Iris pigment epithelial cell (primary cell): ENCODE measurements at regions not wholly inside any gene's neighbourhood (a gene's known extent, or its start where the extent isn't known, plus 50 kb on each side); places are given as distances from the start of the nearest gene placed in this dataset.
"Not testable (repeated sequence)": the region's sequence is repeated elsewhere in the genome, so short reads cannot be mapped to it uniquely, and the experiment has no call there.

Experiments
- DNase-seq: peaks from one replicate; pipeline ENCODE4 v3.0.0-alpha.2; 2011; ENCODE audit warnings: low read depth

DNA sequence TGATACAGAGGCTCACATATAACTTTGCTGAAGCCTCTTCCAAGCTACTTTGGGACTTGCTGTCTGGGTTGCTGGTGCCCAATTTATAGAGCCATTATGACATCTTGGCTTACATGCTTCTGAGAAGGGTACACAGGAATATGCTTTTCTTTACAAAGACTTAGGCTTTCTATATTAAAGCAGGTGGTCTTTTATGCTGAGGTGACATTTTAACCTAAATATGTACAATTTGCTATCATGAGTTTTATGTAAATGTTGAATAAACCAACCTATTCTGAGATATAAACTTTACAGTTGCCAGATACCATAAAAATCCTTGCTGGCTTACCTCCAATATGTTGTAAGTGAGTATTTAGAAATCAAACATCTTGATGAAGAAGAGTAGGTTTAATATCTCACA, 509.2 kb upstream of the CHD1 start:
- DNase-seq = no peak

DNA sequence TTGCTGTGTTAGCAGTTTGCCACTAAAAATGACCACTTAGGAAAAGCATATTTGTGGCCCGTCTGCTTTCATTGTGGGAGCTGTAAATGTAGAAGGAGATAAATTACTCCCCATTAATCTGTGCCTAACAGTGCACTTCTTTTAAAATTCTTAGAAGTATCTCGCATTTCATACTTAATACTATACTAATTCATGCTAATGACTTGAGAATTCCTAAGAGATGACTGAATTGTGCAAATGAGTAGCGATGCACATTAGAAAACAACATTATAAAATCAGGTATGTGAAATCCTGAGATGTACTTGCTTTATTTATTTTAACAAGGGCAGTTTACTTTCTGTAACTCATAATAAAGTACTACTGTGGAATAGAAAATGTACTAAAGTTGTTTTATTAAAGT, 494.6 kb upstream of the CHD1 start:
- not testable (repeated sequence) for DNase-seq

DNA sequence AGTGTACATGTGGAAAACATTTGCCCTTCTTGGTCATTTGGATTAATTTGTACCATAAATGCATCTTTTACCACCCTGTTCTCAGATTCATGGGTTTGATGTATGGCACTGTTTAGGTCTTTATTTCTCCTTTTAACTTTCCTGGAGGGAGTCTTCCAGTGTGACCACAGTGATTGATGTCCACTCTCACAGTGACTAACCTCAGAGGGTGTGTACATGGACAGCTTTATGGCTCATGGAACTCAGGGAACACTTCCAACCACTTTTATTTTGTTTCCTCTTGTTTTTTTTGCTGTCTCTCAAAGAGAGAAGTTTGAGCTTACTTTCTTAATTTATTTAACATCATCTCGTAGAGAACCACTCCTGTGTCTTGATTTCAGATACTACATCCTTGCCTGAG, 489.8 kb upstream of the CHD1 start:
- not testable (repeated sequence) for DNase-seq

DNA sequence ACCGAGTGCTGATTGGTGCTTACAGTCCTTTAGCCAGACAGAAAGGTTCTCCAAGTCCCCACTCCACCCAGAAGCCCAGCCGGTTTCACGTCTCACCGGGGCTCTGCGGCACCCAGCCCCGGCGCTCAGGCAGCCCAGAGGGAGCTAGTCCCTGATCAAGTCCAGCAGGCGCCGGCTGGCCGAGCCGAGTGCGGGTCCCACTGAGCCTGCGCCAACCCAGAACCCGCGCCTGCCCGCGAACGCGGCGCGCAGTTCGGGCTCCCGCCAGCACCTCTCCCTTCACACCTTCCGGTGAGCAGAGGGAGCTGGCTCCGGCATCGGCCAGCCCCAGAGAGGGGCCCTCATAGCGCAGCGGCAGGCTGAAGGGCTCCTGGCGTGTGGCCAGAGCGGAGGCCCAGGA, 481.6 kb upstream of the CHD1 start:
- not testable (repeated sequence) for DNase-seq

DNA sequence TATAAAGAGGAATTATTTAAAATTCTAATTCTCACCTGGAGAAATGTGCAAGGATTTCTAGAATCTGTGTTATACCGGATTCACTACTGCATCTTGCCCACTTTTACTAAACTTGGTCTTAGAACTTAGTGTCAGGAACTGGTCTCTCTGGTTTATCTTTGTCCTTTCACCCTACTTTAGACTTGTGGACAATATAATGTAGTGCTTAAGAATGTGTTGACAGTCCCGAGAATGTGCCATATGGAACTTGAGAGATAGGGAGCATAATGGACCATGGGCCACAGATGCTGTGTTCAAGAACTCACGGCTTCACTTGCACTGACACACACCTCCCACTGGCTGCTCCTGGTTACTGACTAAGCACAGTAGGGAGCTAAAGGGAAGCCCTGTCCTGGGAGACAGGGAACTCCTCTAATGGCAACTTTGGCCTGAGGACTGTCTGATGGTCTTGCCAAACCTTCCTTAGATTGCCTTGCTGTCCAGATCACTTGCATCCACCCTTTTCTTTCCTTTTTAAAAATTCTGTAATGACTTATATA, 476.0 kb upstream of the CHD1 start:
- not testable (repeated sequence) for DNase-seq

DNA sequence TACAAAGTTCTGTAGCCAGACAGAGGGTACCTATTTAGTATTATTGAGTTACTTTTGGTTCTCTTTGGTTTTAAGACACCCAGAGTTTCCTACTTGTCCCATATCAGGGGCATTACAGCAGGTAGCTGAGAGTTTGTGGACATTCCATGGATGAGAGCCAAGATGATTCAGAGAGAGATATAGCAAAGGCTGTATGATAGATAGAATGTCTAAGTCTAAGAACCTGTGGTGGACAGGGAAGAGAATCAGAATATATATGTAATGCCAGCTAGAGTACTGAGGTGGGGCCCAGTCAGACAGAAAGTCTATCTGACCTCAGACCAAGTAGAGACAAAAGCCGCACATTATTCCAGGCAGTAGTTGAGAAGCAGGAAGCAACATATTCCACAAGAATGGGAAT, 471.8 kb upstream of the CHD1 start:
- peak; percentile 2 for DNase-seq

DNA sequence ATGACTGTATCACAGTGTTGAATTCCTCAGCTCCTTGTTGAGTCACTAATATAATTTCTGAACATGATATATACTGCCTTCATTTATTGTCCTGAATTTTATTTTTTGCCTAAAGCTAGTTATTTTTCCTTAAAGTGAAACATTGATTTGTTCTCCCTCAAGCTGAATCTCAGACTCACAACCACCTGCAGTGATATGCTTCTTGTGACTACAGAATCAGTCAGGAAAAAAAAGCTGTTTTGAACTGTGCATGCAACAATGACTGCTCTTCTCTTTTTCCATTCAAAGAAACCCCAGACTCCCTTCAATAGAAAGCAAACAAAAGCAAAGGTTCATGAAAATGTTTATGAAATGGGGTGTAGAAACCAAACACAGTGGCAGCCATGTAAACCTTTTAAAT, 470.2 kb upstream of the CHD1 start:
- no peak for DNase-seq

DNA sequence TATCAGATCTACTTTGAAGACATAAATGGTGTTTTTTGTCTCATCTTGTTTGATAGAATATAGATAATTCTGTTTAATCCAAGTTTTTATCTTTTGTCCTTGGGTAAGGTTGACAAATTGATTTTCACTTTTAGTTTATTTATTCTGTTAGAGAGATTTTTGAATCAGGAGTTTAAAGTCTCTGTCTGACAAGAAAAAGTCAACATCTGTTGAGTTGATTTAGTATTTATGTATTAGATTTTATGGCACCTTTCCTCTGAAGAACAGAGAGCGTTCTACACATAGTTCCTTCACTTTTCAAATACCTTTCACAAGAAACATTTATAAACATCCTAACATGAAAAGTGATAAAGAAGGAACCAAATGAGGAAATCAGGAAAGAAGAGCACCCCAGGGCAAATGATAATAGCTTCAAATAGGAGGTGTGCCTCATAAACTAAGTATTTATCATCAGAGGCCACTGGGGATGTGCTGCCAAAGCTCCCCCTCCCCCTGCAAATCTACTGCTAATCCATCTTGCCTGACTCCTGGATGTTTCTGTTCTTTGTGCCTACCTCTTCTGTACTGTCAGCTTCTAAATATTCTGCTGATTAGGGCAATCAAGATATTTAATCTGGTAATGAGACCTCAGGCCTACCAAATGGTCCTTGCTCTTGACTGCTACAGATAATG, 457.7 kb upstream of the CHD1 start:
- DNase-seq = no peak

DNA sequence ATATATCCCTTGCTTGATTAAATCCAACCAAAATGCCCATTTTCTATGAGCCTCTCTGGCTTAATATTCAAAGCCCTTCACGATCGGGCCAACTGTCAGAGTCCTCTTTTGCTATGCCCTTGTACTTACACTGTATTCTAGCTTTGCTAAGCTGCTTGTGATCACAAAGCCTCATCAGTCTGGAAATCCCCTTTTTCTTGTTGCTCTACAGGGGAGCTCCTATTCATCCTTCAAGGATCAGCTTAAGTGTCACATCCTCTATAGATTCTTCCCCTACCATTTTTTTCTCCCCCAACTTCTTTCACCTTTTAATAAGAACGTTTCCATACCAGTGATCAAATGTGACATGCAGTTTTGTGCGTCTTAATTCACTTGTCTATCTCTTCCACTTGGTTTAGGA, 450.4 kb upstream of the CHD1 start:
- DNase-seq = no peak

DNA sequence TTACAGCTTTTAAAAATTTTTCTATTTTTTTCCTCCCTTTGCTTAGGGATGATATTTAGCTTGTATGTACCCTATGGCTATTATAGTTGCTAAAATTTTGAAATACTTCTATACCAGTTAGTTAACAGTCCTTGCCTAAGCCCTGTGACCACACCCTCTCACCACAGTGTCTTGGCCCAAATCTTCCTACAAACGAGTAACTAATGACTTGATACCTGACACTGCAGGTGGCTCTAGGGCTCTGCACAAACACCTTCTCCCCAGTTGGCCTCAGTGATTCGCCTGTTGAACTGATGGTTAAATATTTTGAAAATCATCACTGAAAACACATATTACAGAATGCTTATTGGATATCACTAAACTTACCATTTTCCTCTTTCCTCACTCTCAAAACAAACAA, 449.6 kb upstream of the CHD1 start:
- no peak for DNase-seq

DNA sequence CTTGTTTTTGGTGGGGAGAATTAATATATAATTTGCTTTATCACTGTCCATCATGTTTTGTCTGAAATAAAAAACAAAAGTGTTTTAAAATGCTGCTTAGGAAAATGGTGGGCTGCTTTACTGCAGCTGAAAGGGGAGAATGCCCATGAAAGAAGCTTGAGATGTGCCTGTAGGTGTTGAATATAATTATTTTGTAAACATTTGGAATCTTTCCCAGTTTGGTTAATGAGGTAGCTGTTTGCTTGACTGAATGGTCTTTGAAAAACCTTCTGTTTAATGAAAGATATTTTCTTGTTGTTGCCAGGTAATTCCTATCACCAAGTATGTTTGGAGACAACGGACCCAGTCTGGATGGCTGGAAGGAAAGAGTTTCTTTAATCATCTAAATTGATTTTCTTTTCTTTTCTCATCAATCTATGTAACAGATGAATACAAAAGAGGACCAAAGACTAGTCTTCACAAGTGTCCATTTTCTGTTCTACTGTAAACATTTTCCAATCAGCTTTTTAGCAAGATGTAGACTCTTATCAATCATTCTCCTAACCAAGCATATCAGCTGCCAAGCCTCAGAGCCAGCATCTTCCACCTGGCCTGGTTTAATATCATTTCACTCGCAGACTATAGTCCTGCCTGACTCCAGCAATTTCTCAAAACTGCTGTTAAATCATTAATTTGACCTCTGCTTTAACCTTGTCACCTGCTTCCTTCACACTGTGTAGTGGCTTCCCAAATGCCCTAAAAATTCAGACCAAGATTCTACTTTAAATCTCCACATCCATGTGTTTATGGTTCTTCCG, 441.2 kb upstream of the CHD1 start:
- no peak for DNase-seq

DNA sequence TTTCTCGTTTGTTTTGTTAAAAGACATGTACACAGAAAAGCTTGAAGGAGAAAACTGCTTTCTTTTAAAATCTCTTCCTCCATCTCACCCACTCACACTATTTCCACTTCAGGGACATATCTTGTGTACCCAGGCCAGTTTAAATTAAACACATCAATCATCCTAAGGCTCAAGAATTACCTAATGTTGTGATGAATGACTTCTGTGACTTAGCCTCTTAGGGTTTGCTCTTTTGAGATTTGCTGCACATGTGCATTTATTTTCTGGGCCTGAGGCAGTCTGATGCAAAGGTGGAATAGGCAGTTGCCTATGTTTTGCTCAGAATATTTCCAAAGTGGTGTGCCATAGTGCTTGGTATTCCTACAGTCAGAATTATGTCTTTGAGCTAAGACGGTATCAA, 439.9 kb upstream of the CHD1 start:
- no peak for DNase-seq

DNA sequence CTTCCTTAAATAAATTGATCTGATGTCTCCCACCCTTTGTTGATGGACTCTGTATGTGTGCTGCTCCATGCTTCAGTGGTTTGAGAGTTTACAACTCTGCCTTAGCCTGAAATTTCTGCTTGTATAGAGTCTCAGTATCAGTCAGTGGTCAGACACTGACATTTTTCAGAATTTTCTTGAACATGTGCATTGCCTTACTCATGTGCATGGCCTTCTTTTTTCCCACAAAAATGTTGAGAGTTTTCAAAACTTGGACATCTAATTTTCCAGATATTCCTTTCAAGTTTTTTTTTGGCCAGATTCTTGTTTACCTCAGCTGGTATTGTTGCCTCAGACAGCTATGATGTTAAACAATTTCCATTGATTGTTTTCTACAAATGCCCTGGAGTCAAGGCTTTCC, 427.1 kb upstream of the CHD1 start:
- peak; percentile 2 for DNase-seq

DNA sequence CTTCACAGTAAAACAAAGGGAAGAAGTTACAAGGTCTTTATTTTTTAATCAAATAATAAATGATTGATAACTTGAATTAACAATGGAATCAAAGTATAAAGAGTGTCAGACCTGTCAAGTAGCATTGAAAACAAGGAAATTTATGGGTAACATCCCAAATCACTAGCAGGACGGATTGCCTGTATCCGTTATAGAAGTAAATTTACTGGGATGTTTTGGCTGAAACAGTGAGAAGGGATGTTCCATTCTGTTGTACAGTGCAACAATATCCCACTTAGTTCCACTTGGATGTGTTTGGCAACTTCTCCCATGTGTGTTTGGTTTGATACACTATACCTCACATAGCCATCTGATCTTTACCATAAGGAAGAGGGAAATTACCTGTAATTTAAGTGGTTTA, 421.0 kb upstream of the CHD1 start:
- no peak for DNase-seq

DNA sequence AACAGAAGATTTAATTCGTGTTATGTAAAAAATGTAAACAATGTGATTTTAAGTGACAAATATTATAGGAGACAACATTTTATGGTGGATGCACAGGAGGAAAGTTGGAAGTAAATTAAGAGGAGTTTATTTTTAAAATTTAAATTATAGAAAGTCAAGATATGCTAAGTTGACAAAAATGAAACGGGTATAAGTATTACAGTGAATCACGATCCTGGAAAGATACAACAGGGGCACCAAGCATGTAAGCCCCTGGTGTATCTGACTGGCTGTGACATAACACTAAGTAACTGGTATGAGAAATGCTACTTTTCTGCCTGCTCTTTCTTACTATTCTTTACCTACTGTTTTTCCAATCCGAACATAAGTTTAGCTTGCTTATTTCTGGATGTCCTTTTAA, 419.8 kb upstream of the CHD1 start:
- no peak for DNase-seq

DNA sequence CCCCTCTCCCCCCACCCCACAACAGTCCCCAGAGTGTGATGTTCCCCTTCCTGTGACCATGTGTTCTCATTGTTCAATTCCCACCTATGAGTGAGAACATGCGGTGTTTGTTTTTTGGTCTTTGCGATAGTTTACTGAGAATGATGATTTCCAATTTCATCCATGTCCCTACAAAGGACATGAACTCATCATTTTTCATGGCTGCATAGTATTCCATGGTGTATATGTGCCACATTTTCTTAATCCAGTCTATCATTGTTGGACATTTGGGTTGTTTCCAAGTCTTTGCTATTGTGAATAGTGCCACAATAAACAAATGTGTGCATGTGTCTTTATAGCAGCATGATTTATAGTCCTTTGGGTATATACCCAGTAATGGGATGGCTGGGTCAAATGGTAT, 411.0 kb upstream of the CHD1 start:
- not testable (repeated sequence) for DNase-seq

DNA sequence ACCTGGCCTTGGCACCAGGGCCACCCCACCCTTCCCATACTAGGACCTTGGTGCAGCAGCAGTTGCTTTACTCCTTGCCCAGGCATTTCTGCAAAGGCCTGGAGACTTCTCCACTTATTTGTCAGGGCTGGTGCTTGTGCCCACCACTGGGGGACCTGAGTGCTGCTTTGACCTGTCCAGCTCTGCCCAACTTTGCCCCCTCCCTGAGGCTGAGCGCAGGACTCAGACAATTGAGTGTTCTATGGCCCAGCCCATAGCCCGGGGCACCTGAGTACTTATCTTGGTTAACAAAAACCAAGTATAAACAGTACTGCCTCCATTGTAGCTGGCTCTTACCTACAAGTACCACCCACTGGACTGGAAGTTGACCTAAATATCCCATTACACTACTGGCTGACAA, 406.1 kb upstream of the CHD1 start:
- DNase-seq = no peak

DNA sequence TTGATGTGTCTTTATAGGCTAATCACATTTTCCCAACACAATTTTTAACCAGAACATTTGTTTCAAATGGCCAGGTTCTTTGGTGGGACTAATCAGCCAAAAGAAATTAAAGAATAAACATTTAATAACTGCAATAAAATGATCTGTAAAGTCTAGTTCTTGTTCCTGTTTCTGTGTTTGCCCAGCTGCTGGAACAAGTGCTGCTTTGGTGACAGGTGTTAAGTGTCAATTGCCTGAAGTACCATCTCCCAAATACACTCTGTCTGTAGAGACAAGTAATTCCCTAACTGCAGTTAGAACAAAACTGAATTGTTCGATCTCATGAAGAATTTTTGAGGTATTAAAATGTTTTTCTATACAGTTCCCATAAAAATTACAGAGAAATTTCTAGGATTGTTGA, 402.3 kb upstream of the CHD1 start:
- no peak for DNase-seq

DNA sequence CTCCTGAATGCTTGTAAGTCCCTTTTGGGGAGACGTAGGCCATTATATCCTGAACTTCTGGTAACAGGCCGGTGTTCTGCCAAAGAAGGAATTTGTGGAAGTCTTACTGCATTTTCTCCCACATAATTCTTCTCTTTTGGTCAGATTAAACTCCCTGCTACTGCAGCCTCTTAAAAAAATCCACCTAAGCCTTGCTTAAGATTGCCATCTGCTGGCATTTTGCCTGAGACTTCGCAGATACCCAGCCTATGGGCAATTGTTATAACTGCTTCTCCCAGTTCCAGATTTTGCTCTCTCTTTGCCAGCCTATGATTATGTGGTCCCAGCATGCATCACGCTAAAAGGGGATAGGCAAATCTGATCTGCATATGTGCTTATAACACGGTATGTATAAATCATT, 391.6 kb upstream of the CHD1 start:
- DNase-seq = no peak

DNA sequence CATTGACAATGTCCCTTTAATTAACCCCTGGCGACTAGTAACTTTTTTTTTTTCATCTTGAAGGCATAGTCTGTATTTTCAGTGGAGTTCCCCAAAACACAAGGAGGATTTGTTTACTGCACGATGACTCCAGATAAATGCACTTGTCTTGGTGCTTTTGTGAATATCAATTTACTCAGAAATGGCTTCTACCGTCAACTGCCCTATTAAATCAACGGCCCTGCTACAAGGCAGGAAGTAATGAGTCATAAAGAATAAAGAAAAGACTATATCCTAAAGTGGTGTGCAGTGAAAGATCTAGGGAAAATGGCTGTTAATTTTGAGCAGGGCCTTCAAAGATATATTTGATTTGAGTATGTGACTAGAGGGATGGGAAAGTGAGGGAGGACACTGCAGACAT, 388.3 kb upstream of the CHD1 start:
- no peak for DNase-seq

DNA sequence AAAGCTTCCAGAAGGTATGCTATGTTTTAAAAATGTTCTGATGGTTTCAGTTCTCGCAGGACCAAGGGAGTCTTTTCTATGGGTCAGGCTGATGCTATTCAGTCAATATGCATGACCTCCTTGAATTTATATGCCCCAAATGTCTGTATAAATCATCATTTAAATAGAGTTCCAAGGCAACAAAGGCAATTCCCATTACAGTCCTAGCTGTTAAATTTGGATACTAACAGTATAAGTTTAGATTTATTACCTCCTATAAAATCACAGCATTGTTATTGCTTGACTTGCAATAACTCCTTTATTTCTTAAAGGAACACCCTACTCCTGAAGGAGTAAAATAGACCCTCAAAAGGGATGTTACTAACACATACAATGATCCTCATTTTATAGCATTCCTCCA, 387.7 kb upstream of the CHD1 start:
- no peak for DNase-seq

DNA sequence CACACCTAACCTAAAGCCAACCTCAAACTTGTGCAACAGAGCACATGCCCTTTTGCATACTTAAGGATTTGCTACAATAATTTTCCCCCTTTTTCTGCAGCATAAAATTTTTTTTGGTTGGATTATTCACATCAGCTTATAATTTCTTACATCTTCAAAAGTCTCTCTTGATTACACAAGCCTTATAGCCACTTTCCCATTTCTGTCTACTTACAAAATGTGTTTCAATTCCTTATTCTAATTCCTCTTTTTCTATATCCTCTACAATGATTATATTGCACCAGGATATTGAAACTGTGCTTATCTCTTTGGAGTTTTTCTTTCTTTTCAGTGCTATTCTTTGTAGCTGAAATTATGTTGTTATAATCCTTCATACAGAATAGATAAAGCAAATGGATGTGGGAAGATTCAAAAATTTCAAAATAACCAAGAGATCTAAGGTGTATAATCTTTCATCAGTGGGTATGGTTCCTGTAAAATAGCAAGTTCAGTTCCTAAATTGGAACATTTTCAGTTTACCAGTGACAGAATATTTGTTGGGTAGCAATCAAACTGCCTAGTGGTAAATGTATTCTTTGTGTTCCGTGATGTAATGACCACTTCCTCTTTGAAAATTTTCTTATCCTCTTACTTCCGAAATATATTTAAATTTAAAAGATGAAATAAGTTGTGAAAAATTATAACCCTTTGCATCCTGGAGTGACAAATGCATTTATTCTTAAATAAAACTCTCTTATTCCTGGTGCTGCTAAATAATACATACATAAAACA, 386.8 kb upstream of the CHD1 start:
- DNase-seq = no peak

DNA sequence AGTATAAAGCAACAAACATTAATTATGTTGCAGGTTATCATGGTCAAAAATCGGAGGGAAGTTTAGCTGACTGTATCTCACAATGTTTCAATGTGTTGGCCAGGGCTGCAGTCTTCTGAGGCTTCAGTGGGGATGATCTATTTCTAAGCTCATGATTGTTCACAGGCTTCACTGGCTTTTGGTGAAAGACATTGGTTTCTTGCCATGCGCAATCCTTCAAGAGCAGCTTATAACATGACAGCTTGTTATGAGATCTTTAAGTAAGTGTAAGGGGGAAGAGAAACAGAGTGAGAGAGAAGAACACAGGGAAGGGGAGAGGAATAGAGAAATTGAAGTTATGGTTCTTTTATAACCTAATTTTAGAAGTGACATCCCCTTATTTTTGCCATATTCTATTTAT, 385.9 kb upstream of the CHD1 start:
- no peak for DNase-seq
